Fibroblast of skin of right quadriceps (primary cell): ENCODE measurements at regions not wholly inside any gene's neighbourhood (a gene's known extent, or its start where the extent isn't known, plus 50 kb on each side); places are given as distances from the start of the nearest gene placed in this dataset.

Source experiments
- DNase-seq: peaks from one replicate; pipeline ENCODE4 v3.0.0-alpha.2; 2013

GRCh38 chr16:74169687-74170376, 126.8 kb upstream of the PSMD7 start:
- DNase-seq = peak; percentile 50

GRCh38 chr16:74169066-74169465, 127.5 kb upstream of the PSMD7 start:
- no peak for DNase-seq

GRCh38 chr16:74168445-74168844, 128.2 kb upstream of the PSMD7 start:
- DNase-seq = no peak

- no peak for DNase-seq
These were observed 130.2 kb upstream of the PSMD7 start for GRCh38 chr16:74166456-74166855.

GRCh38 chr16:74165566-74166080, 131.0 kb upstream of the PSMD7 start:
- no peak for DNase-seq

GRCh38 chr16:74160759-74161158, 135.9 kb upstream of the PSMD7 start:
- DNase-seq = no peak

- no peak for DNase-seq
These were observed 142.8 kb upstream of the PSMD7 start for GRCh38 chr16:74153773-74154172.

- DNase-seq = no peak
These were observed 150.0 kb upstream of the PSMD7 start for GRCh38 chr16:74146643-74147042.

GRCh38 chr16:74143171-74143570, 153.4 kb upstream of the PSMD7 start:
- DNase-seq = no peak

- no peak for DNase-seq
These were observed 155.6 kb upstream of the PSMD7 start for GRCh38 chr16:74141015-74141414.

- DNase-seq = no peak
These were observed 156.1 kb upstream of the PSMD7 start for GRCh38 chr16:74140557-74140956.

- no peak for DNase-seq
These were observed 172.8 kb upstream of the PSMD7 start for GRCh38 chr16:74123826-74124225.

- DNase-seq = no peak
These were observed 173.4 kb upstream of the PSMD7 start for GRCh38 chr16:74123195-74123594.

- no peak for DNase-seq
These were observed 178.8 kb upstream of the PSMD7 start for GRCh38 chr16:74117798-74118197.

GRCh38 chr16:74113545-74113944, 183.1 kb upstream of the PSMD7 start:
- DNase-seq = no peak

- DNase-seq = no peak
These were observed 185.1 kb upstream of the PSMD7 start for GRCh38 chr16:74111456-74111982.

GRCh38 chr16:74107795-74108610, 188.6 kb upstream of the PSMD7 start:
- peak; percentile 57 for DNase-seq

GRCh38 chr16:74104022-74104421, 192.6 kb upstream of the PSMD7 start:
- DNase-seq = no peak

GRCh38 chr16:74101379-74102137, 195.1 kb upstream of the PSMD7 start:
- no peak for DNase-seq

- DNase-seq = no peak
These were observed 196.0 kb upstream of the PSMD7 start for GRCh38 chr16:74100395-74101326.

GRCh38 chr16:74099530-74099929, 197.1 kb upstream of the PSMD7 start:
- no peak for DNase-seq

GRCh38 chr16:74094962-74095361, 201.7 kb upstream of the PSMD7 start:
- no peak for DNase-seq
